HG03457 (cell line): ENCODE measurements at regions not wholly inside any gene's neighbourhood (a gene's known extent, or its start where the extent isn't known, plus 50 kb on each side); places are given as distances from the start of the nearest gene placed in this dataset.
"Not testable (repeated sequence)": the region's sequence is repeated elsewhere in the genome, so short reads cannot be mapped to it uniquely, and the experiment has no call there.

Experiments used
- ATAC-seq: cut with Tn5 transposase; IDR thresholded peaks from one replicate; pipeline ENCODE4 v1.9.1; 2021; ENCODE audit warnings: moderate number of reproducible peaks; ENCODE audit not compliant: unreplicated experiment

DNA sequence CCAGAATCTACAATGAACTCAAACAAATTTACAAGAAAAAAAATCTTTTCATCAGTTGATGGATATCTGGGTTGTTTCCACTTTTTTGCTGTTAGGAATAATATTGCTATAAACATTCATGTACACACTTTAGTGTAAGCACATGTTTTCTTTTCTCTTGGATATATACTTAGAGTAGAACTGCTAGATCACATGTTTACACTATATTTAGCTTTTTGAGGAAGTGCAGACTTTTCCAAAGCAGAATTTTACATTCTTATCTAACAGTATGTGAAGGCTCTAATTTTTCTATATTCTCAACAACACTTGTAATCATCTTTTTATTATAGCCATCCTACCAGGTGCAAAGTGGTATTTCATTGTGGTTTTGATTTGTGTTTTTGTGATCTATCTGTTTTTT, 103.6 kb upstream of the RMP24 start:
- no peak for ATAC-seq

DNA sequence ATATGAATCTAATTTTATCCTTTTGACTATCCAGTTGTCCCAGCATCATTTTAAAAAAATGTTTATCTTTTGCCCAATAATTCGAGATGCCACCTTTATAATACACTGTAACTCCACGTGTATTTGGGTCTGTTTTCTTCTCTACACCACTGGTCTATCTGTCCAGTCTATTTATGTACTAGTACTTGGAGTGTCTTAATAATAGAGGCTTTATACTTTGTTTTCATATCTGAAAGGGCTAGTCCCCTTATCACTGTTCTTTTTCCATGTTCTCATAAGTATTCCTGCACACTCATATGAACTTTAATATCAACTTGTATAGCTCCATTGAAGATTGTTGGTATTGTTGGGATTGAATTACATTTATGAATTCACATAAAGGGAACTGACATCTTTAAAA, 101.1 kb upstream of the RMP24 start:
- no peak for ATAC-seq

DNA sequence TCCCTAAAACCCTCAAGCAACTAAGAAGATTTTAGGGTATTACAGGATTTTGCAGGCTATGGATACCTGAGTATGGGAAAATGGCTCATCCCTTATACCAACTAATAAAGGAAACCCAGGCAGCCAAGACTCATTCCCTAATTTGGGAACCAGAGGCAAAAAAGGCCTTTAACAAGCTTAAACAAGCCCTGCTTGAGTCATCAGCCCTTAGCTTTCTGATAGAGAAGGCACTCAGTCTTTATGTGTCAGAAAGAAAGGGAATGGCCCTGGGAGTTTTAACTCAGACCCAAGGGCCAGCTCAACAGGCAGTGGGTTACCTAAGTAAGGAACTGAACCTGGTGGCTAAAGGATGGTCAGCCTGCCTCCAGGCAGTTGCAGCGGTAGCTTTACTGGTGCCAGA, 96.9 kb upstream of the RMP24 start:
- no peak for ATAC-seq

DNA sequence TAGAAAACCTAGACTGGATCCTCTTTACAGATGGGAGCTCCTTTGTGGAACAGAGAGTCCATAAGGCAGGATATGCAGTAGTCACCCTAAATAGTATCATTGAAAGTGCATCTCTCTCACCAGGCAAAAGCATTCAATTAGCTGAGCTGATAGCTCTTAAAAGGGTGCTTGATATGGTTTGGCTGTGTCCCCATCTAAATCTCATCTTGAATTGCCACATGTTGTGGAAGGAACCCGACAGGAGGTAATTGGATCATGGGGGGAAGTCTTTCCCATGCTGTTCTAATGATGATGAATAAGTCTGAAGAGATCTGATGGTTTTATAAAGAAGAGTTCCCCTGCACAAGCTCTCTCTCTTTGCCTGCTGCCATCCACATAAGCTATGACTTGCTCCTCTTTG, 96.2 kb upstream of the RMP24 start:
- no peak for ATAC-seq

DNA sequence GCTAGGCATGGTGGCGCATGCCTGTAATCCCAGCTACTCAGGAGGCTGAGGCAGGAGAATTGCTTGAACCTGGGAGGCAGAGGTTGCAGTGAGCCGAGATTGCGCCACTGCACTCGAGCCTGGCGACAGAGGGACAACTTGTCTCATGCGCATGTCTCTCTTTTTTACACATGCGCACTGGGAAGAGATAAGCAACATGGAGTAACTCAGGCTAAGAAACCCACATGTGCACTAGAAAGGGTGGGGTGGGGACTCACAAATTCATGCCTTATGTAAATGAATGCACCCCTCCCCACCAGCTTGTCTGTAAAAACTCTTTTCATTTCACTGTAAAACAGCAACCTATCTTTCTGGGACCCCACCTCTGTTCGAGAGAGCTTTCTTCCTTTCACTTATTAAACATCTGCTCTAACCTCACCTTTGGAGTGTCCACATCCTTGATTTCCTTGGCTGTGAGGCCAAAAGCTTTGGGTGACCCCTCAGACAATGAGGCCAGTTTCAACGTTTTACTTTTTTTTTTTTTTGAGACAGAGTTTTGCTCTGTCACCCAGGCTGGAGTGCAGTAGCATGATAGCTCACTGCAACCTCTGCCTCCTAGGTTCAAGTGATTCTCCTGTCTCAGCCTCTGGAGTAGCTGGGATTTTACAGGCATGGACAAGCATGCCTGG, 91.6 kb upstream of the RMP24 start:
- ATAC-seq: no peak

DNA sequence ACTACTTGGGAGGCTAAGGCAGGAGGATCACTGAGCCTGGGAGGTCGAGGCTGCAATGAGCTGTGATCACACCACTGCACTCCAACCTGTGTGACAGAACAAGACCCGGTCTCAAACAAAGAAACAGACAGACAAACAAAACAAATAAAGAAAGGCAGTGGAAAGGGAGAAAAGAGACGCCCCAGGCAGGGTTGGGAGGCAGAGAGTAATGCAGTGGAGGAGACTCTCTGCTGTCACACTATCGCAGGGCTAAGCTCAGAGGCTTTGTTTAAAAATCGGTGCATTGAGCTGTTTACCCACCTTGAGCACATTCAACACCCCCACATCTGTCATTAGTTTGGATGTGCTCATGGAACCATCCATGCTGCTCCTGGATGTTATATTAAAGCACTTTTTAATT, 84.2 kb upstream of the RMP24 start:
- no peak for ATAC-seq

DNA sequence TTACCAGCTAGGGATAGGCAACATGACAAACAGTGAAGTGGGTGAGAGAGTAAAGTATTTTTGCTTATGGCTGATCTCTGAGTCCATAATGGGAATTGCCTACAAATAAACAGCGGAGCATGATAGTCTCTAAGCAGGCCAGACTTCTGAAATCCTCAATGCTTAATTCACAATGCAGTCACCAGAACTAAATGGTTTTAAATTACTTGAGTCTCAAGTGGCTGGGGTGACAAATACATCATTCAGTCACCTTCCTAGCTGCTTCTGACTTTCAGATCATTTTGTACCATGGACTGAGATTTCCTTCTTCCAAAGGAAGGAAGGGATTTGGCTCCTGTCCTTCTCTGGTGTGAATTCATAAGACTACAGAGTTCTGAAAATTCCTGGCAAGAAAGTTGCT, 82.8 kb upstream of the RMP24 start:
- no peak for ATAC-seq

DNA sequence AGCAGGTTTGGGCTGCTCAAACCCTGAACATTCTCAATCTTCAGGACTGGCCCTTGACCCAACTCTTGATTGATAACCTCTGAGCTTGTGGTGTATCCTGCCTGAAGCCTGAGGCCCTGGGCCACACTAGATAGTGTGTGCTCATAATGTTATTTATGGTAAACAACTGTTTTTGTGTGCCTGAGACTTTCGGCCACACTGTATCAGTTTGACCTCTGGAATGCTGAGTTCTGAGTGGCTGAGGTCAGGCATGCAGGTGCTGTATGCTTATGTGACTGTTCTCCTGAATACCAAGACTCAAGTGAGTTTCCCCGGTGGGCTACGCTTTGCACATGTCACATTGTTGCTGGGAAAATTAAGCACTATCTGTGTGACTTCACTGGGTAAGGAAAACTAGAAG, 82.2 kb upstream of the RMP24 start:
- no peak for ATAC-seq

DNA sequence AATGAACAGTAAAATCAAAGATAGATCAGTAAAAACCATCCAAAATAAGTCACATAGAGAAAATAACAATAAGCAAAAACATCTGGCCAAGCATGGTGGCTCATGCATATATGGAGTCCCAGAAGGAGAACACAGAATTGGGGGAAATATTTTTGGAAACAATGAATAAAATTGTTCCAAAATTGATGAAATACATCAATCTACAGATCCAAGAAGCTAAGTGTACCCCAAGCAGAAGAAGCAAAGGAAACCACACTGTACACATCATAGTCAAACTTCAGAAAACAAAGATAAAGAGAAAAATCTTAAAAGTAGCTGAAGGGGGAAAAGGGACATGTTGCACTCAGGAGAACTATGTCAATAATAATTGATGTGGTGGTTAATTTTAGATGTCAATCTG, 80.4 kb upstream of the RMP24 start:
- ATAC-seq: no peak

DNA sequence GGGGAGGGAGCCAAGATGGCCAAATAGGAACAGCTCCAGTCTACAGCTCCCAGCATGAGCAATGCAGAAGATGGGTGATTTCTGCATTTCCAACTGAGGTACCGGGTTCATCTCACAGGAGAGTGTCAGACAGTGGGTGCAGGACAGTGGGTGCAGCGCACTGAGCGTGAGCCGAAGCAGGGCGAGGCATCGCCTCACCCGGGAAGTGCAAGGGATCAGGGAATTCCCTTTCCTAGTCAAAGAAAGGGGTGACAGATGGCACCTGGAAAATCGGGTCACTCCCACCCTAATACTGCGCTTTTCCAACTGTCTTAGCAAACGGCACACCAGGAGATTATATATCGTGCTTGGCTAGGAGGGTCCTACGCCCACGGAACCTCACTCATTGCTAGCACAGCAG, 75.0 kb upstream of the RMP24 start:
- ATAC-seq: not testable (repeated sequence)

DNA sequence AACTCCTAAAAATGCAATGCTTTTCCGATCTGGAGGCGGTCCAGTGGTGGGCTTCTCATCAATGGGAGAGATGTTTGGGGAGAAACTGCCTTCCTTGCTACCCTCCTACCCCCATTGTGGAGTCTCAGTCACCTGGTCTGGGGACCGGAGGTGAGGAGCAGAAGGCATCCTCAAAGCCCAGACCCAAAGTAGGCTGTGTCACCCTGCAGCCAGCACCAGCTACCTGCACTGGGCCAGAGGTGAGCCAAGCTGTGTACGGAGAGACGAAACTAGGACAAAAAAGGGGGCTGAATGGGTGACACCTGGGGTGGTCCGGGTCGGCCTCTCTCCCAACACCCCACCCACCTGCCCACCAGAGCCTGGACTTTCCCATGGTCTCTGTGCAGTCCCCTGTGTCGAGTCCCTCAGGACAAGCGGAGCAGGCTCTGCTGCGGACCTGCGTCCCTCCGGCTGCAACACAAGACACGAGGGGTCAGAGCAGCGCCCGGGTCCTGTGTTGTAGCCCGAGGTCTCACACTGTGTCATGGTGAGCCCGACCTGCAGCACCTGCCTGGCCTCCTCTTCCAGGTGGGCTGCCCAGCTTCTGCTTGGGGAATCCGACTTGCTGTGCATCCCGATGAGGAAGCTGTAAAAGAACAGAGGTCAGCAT, 68.0 kb upstream of the RMP24 start:
- ATAC-seq: no peak

DNA sequence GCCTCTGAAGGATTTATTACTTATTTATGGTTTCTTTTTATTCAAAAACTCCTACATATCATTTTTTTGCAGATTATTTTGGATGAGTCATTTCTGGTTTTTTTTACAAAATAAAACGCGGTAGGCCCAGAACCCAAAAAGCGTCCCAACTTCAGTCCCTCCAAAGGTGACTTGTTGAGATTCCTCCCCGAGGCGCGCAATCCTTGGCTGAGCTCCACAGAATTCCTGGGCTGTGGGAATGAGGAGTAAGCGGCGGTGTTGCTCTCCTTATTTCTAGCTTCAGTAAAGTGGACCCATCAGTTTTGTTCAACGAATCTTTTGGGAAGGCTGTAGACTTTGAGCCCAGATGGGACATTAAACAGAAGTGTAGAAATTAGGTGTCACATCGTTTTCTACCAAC, 67.0 kb upstream of the RMP24 start:
- ATAC-seq: no peak

DNA sequence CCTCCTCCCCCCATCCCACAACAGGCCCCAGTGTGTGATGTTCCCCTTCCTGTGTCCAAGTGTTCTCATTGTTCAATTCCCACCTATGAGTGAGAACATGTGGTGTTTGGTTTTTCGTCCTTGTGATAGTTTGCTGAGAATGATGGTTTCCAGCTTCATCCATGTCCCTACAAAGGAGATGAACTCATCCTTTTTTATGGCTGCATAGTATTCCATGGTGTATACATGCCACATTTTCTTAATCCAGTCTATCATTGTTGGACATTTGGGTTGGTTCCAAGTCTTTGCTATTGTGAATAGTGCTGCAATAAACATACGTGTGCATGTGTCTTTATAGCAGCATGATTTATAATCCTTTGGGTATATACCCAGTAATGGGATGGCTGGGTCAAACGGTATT, 66.2 kb upstream of the RMP24 start:
- not testable (repeated sequence) for ATAC-seq

DNA sequence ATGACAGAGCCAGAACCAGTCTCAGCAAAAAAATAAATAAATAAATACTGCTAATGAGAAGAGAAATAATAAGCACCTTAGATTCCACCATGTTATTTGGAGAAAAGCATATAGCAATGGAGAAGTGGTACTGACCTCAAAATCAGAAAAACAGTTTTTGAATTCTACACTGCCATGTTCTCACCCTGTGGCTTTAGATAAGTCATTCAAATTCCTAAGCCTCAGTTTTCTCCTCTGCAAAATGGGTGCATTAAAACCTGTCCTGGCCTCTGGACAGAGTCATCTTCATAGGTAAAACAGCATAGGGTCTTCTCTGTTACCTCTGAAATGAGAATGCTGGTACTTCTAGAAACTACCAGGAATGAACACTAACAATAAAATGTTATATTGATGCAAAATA, 62.2 kb upstream of the RMP24 start:
- no peak for ATAC-seq

DNA sequence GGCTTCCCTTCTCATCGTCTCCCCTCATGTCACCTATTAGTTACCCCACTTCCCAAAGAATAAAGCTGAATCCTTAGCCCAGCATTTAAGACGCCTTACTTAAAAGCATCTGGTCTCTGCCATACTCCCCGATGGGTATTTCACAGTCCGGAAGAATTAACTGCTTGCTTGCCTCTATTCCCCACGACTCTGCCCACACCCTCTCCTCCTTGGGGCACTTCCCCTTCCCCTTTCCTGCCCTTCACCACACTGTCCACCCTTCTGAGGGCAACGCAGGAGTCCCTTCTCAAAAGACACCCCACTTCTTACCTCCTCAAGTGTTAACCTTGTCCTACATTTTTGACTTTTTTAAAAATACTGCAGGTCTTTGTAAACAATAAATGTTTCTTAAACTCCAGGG, 60.1 kb upstream of the RMP24 start:
- no peak for ATAC-seq

DNA sequence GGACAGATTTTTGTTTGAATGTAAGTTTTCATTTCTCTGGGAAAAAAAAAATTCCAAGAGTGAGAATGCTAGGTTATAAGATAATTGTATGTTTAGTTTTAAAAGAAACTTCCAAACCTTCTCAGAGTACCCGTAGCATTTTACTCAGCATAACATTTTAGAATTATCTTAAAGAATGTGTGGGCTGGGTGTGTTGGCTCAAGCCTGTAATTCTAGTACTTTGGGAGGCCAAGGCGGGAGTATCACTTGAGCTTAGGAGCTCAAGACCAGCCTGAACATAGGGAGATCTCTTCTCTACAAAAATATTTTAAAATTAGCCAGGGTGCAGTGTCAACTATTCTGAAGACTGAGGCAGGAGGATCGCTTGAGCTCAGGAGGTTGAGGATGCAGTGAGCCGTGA, 57.4 kb upstream of the RMP24 start:
- ATAC-seq: no peak

DNA sequence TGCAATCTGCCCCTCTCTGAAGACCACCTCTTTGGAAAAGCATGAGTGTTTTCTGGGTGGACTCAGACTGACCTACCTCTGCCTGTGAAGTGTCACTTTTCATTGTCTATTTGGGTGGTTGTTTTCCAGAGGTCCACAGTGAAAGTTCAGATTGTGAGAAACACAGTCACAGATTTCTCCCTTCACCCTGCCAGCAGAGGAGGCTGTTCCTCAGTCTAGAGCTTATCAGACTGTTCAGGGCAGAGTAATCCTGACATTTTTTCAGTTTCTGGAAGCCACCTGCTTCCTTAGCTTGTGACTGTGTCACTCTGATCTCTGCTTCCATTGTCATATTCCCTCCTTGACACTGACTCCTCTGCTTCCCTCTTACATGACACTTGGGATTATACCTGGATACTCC, 55.4 kb upstream of the RMP24 start:
- no peak for ATAC-seq

DNA sequence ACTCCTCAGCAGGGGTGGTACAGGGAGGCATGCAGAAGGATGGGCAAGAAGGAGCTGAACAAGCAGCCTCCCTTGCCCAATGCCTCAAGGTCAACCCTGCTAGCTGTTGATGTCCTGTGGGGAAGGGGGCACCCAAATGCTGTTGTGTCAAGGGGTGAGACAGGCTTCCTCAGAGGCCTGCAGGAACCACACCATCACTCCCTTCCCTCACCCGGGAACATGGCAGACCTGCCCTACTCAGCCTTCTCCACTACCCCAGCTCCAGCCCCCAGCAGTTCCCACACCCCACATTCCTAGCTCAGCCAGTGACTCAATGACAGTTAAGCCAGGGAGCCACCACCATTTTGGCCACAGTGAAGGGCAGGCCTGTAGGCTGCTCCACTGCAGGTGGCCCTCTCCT, 53.9 kb upstream of the RMP24 start:
- no peak for ATAC-seq

DNA sequence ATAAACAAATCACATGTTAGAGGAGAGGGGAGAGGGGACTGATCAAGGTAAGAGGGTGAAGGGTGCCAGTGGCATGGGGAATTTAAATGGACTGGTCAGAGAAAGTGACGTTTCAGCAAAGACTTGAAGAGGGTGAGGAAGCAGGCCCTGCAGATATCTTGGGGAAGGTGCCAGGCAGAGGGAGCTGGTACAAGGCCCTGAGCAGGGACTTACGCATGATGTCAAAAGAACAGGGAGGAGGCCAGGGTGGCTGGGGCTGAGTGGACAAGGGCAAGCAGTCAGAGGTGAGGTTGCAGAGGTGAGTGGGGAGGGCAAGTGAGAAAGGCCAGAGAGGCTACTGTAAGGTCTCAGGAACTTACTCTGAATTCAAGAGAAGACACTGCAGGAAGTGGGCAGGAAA, 53.3 kb upstream of the RMP24 start:
- no peak for ATAC-seq

DNA sequence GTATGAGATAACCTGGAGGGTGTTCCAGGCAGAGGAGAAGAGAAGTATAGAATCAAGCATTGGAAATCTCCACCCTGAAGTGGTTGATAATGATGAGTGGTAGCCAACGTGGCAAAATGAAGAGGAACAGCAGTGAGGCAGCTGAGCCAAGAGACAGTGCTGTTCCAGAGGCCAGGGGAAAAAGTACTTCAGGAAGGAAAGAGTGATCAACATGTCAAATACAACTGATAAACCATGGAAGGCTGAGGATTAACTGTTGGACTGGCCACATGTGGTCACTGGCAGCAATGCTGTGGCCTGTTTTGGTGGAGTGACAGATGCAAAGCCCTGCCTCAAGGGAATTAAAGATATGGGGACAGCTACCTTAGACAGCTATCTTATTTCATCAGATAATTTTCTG, 51.9 kb upstream of the RMP24 start:
- ATAC-seq: no peak
